Bone marrow (tissue), 2 donors: ENCODE measurements at regions not wholly inside any gene's neighbourhood (a gene's known extent, or its start where the extent isn't known, plus 50 kb on each side); places are given as distances from the start of the nearest gene placed in this dataset.
"Not testable (repeated sequence)": the region's sequence is repeated elsewhere in the genome, so short reads cannot be mapped to it uniquely, and the experiment has no call there.

Experiments
- DNase-seq, 2 donors: peaks; one replicate each; lab custom pipeline; 2025; lab: John Stamatoyannopoulos, UW

GRCh38 chr13:80499536-80500290 is 158.8 kb upstream of the SPRY2 start:
- no peak for DNase-seq

- no peak for DNase-seq
Measured at GRCh38 chr13:80498433-80498832, 157.5 kb upstream of the SPRY2 start.

GRCh38 chr13:80497978-80498377 is 157.1 kb upstream of the SPRY2 start:
- DNase-seq: no peak

GRCh38 chr13:80497439-80497838 is 156.5 kb upstream of the SPRY2 start:
- no peak for DNase-seq

GRCh38 chr13:80496721-80497397 is 155.9 kb upstream of the SPRY2 start:
- DNase-seq: no peak

GRCh38 chr13:80490491-80490943 is 149.6 kb upstream of the SPRY2 start:
- DNase-seq: not testable (repeated sequence)

GRCh38 chr13:80486402-80486801 is 145.5 kb upstream of the SPRY2 start:
- DNase-seq: no peak

- DNase-seq: no peak
Measured at GRCh38 chr13:80483157-80483556, 142.2 kb upstream of the SPRY2 start.

GRCh38 chr13:80481588-80481987 is 140.7 kb upstream of the SPRY2 start:
- no peak for DNase-seq

GRCh38 chr13:80477661-80478443 is 136.9 kb upstream of the SPRY2 start:
- DNase-seq: no peak

- no peak for DNase-seq
Measured at GRCh38 chr13:80476953-80477352, 136.0 kb upstream of the SPRY2 start.

GRCh38 chr13:80475718-80476117 is 134.8 kb upstream of the SPRY2 start:
- no peak for DNase-seq

- no peak for DNase-seq
Measured at GRCh38 chr13:80473695-80474094, 132.8 kb upstream of the SPRY2 start.

- DNase-seq: peak; percentile 11 to 37
Measured at GRCh38 chr13:80469853-80470381, 129.0 kb upstream of the SPRY2 start.

- no peak for DNase-seq
Measured at GRCh38 chr13:80469105-80469852, 128.4 kb upstream of the SPRY2 start.

- DNase-seq: no peak
Measured at GRCh38 chr13:80465321-80465720, 124.4 kb upstream of the SPRY2 start.

- no peak for DNase-seq
Measured at GRCh38 chr13:80463673-80464352, 122.9 kb upstream of the SPRY2 start.

- DNase-seq: no peak
Measured at GRCh38 chr13:80462567-80462966, 121.6 kb upstream of the SPRY2 start.

- no peak for DNase-seq
Measured at GRCh38 chr13:80462037-80462436, 121.1 kb upstream of the SPRY2 start.

GRCh38 chr13:80458543-80458942 is 117.6 kb upstream of the SPRY2 start:
- no peak for DNase-seq

- DNase-seq: peak in 1 of 2 donors; percentile 91
Measured at GRCh38 chr13:80454245-80454644, 113.3 kb upstream of the SPRY2 start.
